OCI-LY7 (cell line): ENCODE measurements at regions not wholly inside any gene's neighbourhood (a gene's known extent, or its start where the extent isn't known, plus 50 kb on each side); places are given as distances from the start of the nearest gene placed in this dataset.

Source experiments
- BruUV-seq: library from RNA; stranded (reverse); fragments of 400-500 nt; replicated peaks from 2 replicates; lab custom pipeline; 2021; lab: Mats Ljungman, UMichigan
- CTCF ChIA-PET: fragments of 300-600 bp; sonication (Branson Sonifier 250); formaldehyde crosslinking; loops from one replicate; lab custom pipeline; 2022; ENCODE audit warnings: antibody characterized with exemption; ENCODE audit not compliant: unreplicated experiment; lab: Charles Lee
- POLR2A ChIA-PET: fragments of 300-600 bp; sonication (Branson Sonifier 250); formaldehyde crosslinking; loops from one replicate; lab custom pipeline; 2022; ENCODE audit warnings: antibody characterized with exemption; lab: Charles Lee
- DNase-seq: peaks from one replicate; pipeline ENCODE4 v3.0.0-alpha.2; 2015; ENCODE audit warnings: low spot score
- H2AFZ ChIP-seq: fragments of 200-600 bp; sonication (generic), shearing (Covaris generic); 2 replicates; pipeline ENCODE4 v1.6.1; 2014; ENCODE audit warnings: mild to moderate bottlenecking, antibody characterized with exemption, low read length, moderate library complexity
- H3K27ac ChIP-seq: fragments of 200-600 bp; sonication (generic); 2 replicates; pipeline ENCODE4 v1.5.1; 2014; ENCODE audit warnings: mixed run types, low read depth, mild to moderate bottlenecking, moderate library complexity, low read length, inconsistent platforms; ENCODE audit not compliant: poor library complexity, severe bottlenecking
- H3K36me3 ChIP-seq: fragments of 200-600 bp; sonication (generic); 2 replicates; pipeline ENCODE4 v1.6.1; 2014; ENCODE audit warnings: mild to moderate bottlenecking, antibody characterized with exemption, low read length, moderate library complexity, mixed read lengths; ENCODE audit not compliant: insufficient read depth
- H3K4me1 ChIP-seq: fragments of 200-600 bp; sonication (generic); 2 replicates; pipeline ENCODE4 v1.5.1; 2014; ENCODE audit warnings: mild to moderate bottlenecking, low read length; ENCODE audit not compliant: insufficient read depth, poor library complexity, severe bottlenecking
- H3K4me2 ChIP-seq: fragments of 200-600 bp; sonication (generic); 2 replicates; pipeline ENCODE4 v1.6.1; 2014; ENCODE audit warnings: mild to moderate bottlenecking, low read length
- H3K4me3 ChIP-seq: fragments of 200-600 bp; sonication (generic); 2 replicates; pipeline ENCODE4 v1.5.1; 2014; ENCODE audit warnings: mild to moderate bottlenecking, low read depth, low read length; ENCODE audit not compliant: poor library complexity, severe bottlenecking
- H3K79me2 ChIP-seq: fragments of 200-600 bp; sonication (generic); 2 replicates; pipeline ENCODE4 v1.6.1; 2016; ENCODE audit warnings: low read depth, mild to moderate bottlenecking, low read length, moderate library complexity, mixed read lengths; ENCODE audit not compliant: insufficient read depth
- H3K9me2 ChIP-seq: fragments of 200-600 bp; sonication (generic); 2 replicates; pipeline ENCODE4 v1.6.1; 2016; ENCODE audit warnings: mild to moderate bottlenecking, low read length, mixed read lengths; ENCODE audit not compliant: insufficient read depth
- H3K9me3 ChIP-seq: fragments of 200-600 bp; sonication (generic); 2 replicates; pipeline ENCODE4 v1.6.1; 2014; ENCODE audit warnings: mild to moderate bottlenecking, mixed run types, low read length, mixed read lengths
- H4K20me1 ChIP-seq: fragments of 200-600 bp; sonication (generic); 2 replicates; pipeline ENCODE4 v1.6.1; 2014; ENCODE audit warnings: mild to moderate bottlenecking, antibody characterized with exemption, low read length, moderate library complexity, mixed read lengths; ENCODE audit not compliant: insufficient read depth
- EZH2phosphoT487 ChIP-seq: fragments of 200-600 bp; sonication (generic); IDR thresholded peaks from 2 replicates; pipeline ENCODE4 v1.6.1; 2018; ENCODE audit warnings: low read depth, borderline replicate concordance, mild to moderate bottlenecking, mixed run types, antibody characterized with exemption, low read length, moderate library complexity, mixed read lengths
- intact Hi-C: fragments of 100-400 bp; cut with micrococcal nuclease; formaldehyde crosslinking; loops from one replicate; pipeline ENCODE4 v1.10.0; 2022; ENCODE audit not compliant: unreplicated experiment
- TF ChIP-seq, protein P1 (sequence below): fragments of 200-600 bp; sonication (generic); conservative IDR thresholded peaks from 2 replicates; pipeline ENCODE4 v1.5.1; 2014; ENCODE audit warnings: mild to moderate bottlenecking, antibody characterized with exemption, low read length, moderate library complexity, mixed read lengths

- no TSS peak for BruUV-seq
- ChIA-PET CTCF (no interaction called here), POLR2A (interaction anchor here (0.6 to 1.1 kb wide), 4 partner anchors 11 to 1412 kb away, joined by 3 read pairs; no protein-coding TSS in a partner anchor)
- TF ChIP-seq, protein P1, sequence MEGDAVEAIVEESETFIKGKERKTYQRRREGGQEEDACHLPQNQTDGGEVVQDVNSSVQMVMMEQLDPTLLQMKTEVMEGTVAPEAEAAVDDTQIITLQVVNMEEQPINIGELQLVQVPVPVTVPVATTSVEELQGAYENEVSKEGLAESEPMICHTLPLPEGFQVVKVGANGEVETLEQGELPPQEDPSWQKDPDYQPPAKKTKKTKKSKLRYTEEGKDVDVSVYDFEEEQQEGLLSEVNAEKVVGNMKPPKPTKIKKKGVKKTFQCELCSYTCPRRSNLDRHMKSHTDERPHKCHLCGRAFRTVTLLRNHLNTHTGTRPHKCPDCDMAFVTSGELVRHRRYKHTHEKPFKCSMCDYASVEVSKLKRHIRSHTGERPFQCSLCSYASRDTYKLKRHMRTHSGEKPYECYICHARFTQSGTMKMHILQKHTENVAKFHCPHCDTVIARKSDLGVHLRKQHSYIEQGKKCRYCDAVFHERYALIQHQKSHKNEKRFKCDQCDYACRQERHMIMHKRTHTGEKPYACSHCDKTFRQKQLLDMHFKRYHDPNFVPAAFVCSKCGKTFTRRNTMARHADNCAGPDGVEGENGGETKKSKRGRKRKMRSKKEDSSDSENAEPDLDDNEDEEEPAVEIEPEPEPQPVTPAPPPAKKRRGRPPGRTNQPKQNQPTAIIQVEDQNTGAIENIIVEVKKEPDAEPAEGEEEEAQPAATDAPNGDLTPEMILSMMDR = no peak
- no peak for TF ChIP-seq EZH2phosphoT487
- Histone ChIP-seq H3K4me2 (no peak overlapping the region), H3K4me1 (no peaks in the 10 kb centered on the region), H2AFZ (no peak overlapping the region), H3K27ac (no peak overlapping the region), H3K79me2 (no peaks in the 10 kb centered on the region), H3K9me2 (no peaks in the 10 kb centered on the region), H4K20me1 (no peaks in the 10 kb centered on the region), H3K4me3 (no peak overlapping the region), H3K36me3 (no peaks in the 10 kb centered on the region), H3K9me3 (no peaks in the 10 kb centered on the region)
- DNase-seq = no peak
- intact Hi-C loops = no loop called here
These were observed 309.6 kb upstream of the GOLIM4 start for GRCh38 chr3:168405288-168405687.

DNA sequence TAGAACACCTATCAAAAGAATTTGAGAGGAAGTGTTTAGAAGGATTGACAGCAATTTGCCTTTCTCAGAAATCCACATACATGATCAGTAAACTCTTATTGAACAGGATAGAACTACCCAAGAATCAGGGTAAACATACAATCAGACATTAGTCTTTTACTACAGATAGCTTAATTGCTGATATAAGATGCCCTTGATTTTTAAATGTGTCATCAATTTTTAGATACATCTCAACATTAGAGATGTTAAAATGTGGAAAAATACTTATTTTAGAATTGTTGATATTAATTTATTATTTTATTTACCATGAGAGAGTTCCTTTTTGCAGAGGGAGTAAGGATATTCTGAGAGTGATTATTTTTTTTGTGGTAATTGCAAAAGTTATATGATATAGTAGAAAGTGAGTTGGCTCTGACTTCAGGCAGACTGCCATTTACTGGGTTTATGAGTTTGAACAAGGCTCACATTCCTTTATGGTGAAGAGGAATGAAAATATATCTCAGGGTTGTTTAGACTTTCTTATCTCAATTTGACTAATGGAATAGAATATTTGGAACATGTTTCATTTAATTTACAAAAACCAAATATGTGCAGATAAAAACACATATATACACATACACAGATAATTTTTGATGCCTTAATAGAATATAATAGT is 302.8 kb upstream of the GOLIM4 start:
- ChIA-PET CTCF (no interaction called here), POLR2A (interaction anchor here (0.9 to 2.1 kb wide), 2 partner anchors 13 to 34 kb away, joined by 3 to 11 read pairs; no protein-coding TSS in a partner anchor)
- no peaks in the 10 kb centered on the region for H3K9me2 ChIP-seq
- intact Hi-C loops = no loop called here
- no peak for DNase-seq
- H3K4me2 ChIP-seq = no peak overlapping the region
- TF ChIP-seq, protein P1 = no peak
- TF ChIP-seq EZH2phosphoT487 = no peak
- no peak overlapping the region for H3K4me3 ChIP-seq
- H3K4me1 ChIP-seq = no peaks in the 10 kb centered on the region
- no peaks in the 10 kb centered on the region for H3K9me3 ChIP-seq
- no peaks in the 10 kb centered on the region for H4K20me1 ChIP-seq
- no peaks in the 10 kb centered on the region for H3K36me3 ChIP-seq
- BruUV-seq = no TSS peak
- no peak overlapping the region for H3K27ac ChIP-seq
- no peaks in the 10 kb centered on the region for H3K79me2 ChIP-seq
- H2AFZ ChIP-seq = no peak overlapping the region

DNA sequence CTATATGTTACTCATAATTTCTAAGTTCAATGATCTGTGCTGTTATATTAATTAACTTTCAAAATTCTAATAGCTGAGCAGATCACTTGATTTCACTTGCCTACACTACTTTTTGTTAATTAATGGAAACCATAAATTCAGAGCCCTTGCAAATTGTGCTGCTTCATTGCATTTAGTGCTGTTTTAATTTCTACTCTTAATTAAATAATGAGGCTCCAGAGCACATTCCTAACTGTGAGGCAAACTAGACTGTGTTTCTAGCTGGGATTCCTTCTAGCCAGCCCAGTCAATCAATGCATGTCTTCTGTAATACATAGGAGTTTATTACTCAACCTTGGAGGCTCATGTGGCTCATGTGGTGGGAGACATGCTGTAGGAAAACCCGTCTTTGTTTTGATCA is 301.1 kb upstream of the GOLIM4 start:
- H3K4me3 ChIP-seq = no peak overlapping the region
- H3K4me2 ChIP-seq = no peak overlapping the region
- ChIA-PET CTCF (no interaction called here), POLR2A (no interaction called here)
- no peaks in the 10 kb centered on the region for H3K9me2 ChIP-seq
- no peaks in the 10 kb centered on the region for H3K79me2 ChIP-seq
- no peak overlapping the region for H2AFZ ChIP-seq
- no peak for DNase-seq
- no peaks in the 10 kb centered on the region for H3K9me3 ChIP-seq
- no peak for TF ChIP-seq EZH2phosphoT487
- no peaks in the 10 kb centered on the region for H3K36me3 ChIP-seq
- no peaks in the 10 kb centered on the region for H3K4me1 ChIP-seq
- no TSS peak for BruUV-seq
- H3K27ac ChIP-seq = no peak overlapping the region
- no peaks in the 10 kb centered on the region for H4K20me1 ChIP-seq
- intact Hi-C loops = no loop called here
